ENCODE measurements at regions not wholly inside any gene's neighbourhood (a gene's known extent, or its start where the extent isn't known, plus 50 kb on each side); places are given as distances from the start of the nearest gene placed in this dataset.

DNA sequence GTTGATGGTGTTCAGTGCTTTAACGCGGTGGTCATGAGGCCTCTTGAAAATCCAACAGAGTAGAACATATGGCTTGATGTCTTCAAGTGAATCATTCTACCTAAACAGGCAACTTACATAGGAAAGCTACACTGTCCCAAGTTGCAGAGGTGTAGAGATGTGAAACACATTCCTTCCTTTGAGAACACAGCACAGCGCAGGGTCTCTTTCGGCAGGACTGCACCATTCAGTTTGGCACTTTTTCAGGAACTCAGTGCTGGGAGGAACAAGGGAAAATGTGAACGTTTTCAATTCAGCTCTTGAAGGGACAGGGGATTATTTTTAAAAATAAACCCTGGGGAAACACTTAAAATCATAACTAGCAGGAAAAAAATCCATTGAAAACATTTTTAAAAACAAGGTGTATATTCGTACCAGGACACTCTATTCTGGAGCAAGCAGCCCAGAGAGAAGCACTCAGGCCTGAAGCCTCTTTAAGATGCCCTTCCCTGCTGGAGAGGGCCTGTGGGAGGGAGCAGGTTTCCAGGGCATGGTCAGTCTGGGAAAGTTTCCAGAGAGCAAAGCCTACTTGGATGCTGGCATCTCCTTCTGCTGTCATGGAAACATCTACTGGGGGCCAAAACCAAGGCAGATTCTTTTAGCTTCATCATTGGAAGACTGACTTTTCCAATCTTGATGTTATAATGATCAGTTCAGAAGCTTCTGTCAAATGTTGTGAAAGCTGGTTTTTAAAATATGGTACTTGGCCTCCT lies 60.4 kb upstream of the NPVF start:
- TF ChIP-seq, protein P1, sequence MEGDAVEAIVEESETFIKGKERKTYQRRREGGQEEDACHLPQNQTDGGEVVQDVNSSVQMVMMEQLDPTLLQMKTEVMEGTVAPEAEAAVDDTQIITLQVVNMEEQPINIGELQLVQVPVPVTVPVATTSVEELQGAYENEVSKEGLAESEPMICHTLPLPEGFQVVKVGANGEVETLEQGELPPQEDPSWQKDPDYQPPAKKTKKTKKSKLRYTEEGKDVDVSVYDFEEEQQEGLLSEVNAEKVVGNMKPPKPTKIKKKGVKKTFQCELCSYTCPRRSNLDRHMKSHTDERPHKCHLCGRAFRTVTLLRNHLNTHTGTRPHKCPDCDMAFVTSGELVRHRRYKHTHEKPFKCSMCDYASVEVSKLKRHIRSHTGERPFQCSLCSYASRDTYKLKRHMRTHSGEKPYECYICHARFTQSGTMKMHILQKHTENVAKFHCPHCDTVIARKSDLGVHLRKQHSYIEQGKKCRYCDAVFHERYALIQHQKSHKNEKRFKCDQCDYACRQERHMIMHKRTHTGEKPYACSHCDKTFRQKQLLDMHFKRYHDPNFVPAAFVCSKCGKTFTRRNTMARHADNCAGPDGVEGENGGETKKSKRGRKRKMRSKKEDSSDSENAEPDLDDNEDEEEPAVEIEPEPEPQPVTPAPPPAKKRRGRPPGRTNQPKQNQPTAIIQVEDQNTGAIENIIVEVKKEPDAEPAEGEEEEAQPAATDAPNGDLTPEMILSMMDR (IDR thresholded peaks at IDR 0.05): no peak
- intact Hi-C loops (cut with DNase I): no loop called here
- no peak overlapping the region for H3K4me3 ChIP-seq
- H3K9me3 ChIP-seq: no peaks in the 10 kb centered on the region
- no peak for DNase-seq
- H3K27ac ChIP-seq: no peak overlapping the region
- H3K27me3 ChIP-seq: no peaks in the 10 kb centered on the region
- 74% methylated on average over 6 of the region's 6 CpGs for WGBS (ENCODE audit: insufficient coverage, low coverage, low lambda C conversion rate, missing lambda C conversion rate)
- H3K4me1 ChIP-seq: no peaks in the 10 kb centered on the region
- no peak for ATAC-seq
- no peaks in the 10 kb centered on the region for H3K36me3 ChIP-seq

DNA sequence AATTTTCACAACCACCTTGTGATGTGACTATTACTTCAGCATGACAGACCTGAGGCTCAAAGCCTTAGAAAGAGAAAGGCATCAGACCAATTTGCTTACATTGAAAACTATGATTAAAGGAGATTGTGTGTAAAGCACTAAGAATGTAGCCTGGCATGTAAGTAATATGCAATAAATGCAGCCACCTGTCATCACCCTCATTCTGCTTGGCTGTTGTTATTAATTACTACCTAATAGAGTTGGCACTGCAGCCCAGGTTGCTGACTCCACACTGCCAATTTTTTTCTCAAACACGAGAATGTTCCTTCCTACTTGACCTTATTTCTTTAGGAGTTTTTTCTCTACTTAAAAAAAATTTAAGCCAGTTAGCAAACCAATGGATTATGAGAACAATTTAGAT lies 61.2 kb upstream of the NPVF start:
- intact Hi-C loops (cut with DNase I): no loop called here
- DNase-seq (no peak), ATAC-seq (no peak)
- H3K27ac ChIP-seq: no peak overlapping the region
- H3K4me1 ChIP-seq: no peaks in the 10 kb centered on the region
- no peaks in the 10 kb centered on the region for H3K27me3 ChIP-seq
- 67% methylated on average over 1 of the region's 1 CpG for WGBS (ENCODE audit: insufficient coverage, low coverage, low lambda C conversion rate, missing lambda C conversion rate)
- H3K36me3 ChIP-seq: no peaks in the 10 kb centered on the region
- no peak overlapping the region for H3K4me3 ChIP-seq
- TF ChIP-seq, protein P1 (IDR thresholded peaks at IDR 0.05): no peak
- TF ChIP-seq POLR2A (IDR thresholded peaks at IDR 0.05): no peak
- no peaks in the 10 kb centered on the region for H3K9me3 ChIP-seq

DNA sequence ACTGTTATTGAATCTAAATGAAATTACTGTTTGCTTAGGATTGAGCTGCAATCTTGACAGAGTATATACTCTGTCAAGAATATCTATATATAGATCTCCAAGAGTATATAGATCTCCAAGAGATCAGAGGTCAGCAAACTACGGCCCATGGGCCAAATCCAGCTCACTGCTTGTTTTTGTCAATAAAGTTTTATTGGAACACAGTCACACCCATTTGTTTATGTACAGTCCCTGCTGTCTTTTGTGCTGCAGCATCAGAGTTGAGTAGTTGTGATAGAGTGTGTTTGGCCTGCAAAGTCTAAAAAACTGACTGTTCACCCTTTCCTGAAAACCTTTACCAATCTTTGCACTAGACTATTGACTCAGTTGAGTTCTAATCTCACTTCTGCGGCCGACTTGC lies 66.3 kb upstream of the NPVF start:
- 60% methylated on average over 3 of the region's 3 CpGs for WGBS (ENCODE audit: insufficient coverage, low coverage, low lambda C conversion rate, missing lambda C conversion rate)
- TF ChIP-seq, protein P1 (IDR thresholded peaks at IDR 0.05): no peak
- no peak for TF ChIP-seq POLR2A (IDR thresholded peaks at IDR 0.05)
- no peak overlapping the region for H3K4me3 ChIP-seq
- H3K27ac ChIP-seq: no peak overlapping the region
- H3K36me3 ChIP-seq: no peaks in the 10 kb centered on the region
- intact Hi-C loops (cut with DNase I): no loop called here
- ATAC-seq (no peak), DNase-seq (no peak)
- H3K9me3 ChIP-seq: no peaks in the 10 kb centered on the region
- no peaks in the 10 kb centered on the region for H3K4me1 ChIP-seq
- H3K27me3 ChIP-seq: no peaks in the 10 kb centered on the region

DNA sequence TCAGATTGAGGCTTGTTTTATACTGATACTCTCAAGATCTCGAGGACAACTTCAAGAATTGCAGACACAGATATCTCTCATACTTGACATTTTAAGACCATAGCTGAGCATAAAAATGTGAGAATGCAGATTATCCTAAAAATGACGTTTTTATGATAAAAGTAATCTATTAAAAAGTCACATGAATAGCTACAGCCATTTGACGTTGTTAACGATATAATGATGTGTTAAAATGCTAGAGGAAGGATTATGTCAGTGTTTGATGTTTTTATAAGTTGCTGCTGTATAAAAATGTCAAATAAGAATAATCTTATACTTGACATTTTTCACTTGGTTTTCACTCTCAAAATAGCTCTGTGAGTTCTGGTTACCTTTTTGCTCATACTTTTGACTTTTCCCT lies 67.1 kb upstream of the NPVF start:
- 38% methylated on average over 4 of the region's 4 CpGs for WGBS (ENCODE audit: insufficient coverage, low coverage, low lambda C conversion rate, missing lambda C conversion rate)

More for the DNA sequence above, 67.1 kb upstream of the NPVF start:
- no peaks in the 10 kb centered on the region for H3K27me3 ChIP-seq
- no peaks in the 10 kb centered on the region for H3K36me3 ChIP-seq
- no peak overlapping the region for H3K4me3 ChIP-seq
- TF ChIP-seq, protein P1 (IDR thresholded peaks at IDR 0.05): no peak
- no peak for TF ChIP-seq POLR2A (IDR thresholded peaks at IDR 0.05)
- no peaks in the 10 kb centered on the region for H3K4me1 ChIP-seq
- H3K9me3 ChIP-seq: no peaks in the 10 kb centered on the region
- no peak overlapping the region for H3K27ac ChIP-seq
- DNase-seq (no peak), ATAC-seq (no peak)
- intact Hi-C loops (cut with DNase I): no loop called here
